ENCODE measurements at regions not wholly inside any gene's neighbourhood (a gene's known extent, or its start where the extent isn't known, plus 50 kb on each side); places are given as distances from the start of the nearest gene placed in this dataset.

DNA sequence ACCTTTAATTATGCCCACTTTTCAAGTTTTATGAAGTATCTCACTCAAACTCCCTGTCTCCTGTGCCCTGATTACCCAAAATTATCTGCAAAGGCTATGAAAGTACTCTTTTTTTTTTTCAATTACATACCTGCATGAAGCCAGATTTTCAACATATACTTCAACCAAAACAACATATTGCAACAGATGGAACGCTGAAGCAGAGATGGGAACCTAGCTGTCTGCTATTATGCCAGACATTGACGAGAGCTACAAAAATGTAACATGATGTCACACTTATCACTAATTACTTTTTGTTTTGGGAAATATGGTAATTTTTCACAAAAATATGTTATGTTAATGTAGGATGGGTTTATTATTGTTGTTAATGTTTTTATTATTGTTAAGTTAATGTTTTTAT lies 86.5 kb upstream of the SLC1A3 start (continued):
- TF ChIP-seq, protein P1, sequence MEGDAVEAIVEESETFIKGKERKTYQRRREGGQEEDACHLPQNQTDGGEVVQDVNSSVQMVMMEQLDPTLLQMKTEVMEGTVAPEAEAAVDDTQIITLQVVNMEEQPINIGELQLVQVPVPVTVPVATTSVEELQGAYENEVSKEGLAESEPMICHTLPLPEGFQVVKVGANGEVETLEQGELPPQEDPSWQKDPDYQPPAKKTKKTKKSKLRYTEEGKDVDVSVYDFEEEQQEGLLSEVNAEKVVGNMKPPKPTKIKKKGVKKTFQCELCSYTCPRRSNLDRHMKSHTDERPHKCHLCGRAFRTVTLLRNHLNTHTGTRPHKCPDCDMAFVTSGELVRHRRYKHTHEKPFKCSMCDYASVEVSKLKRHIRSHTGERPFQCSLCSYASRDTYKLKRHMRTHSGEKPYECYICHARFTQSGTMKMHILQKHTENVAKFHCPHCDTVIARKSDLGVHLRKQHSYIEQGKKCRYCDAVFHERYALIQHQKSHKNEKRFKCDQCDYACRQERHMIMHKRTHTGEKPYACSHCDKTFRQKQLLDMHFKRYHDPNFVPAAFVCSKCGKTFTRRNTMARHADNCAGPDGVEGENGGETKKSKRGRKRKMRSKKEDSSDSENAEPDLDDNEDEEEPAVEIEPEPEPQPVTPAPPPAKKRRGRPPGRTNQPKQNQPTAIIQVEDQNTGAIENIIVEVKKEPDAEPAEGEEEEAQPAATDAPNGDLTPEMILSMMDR (IDR thresholded peaks at IDR 0.05 in 2 of 3, conservative IDR thresholded peaks at IDR 0.05 in 1 of 3; ENCODE audit: borderline replicate concordance in 1 of 3, insufficient read depth in 1 of 3, low read depth in 2 of 3, low read length in 2 of 3) = no peak
- TF ChIP-seq YY1 (IDR thresholded peaks at IDR 0.05; ENCODE audit: extremely low read depth, insufficient replicate concordance, low read depth, low read length) (no peak), RAD21 (IDR thresholded peaks at IDR 0.05; ENCODE audit: low read depth) (no peak), EZH2 (IDR thresholded peaks at IDR 0.05) (no peak), CBX3 (IDR thresholded peaks at IDR 0.05; ENCODE audit: low read depth) (no peak), ZFX (IDR thresholded peaks at IDR 0.05) (no peak), CEBPB (IDR thresholded peaks at IDR 0.05; ENCODE audit: low read depth) (no peak), TCF7L2 (IDR thresholded peaks at IDR 0.05; ENCODE audit: borderline replicate concordance, extremely low read depth, insufficient read depth, insufficient read length) (no peak), POLR2AphosphoS5 (IDR thresholded peaks at IDR 0.05; ENCODE audit: low read depth, low read length) (no peak)
- TF ChIP-seq, protein P2, sequence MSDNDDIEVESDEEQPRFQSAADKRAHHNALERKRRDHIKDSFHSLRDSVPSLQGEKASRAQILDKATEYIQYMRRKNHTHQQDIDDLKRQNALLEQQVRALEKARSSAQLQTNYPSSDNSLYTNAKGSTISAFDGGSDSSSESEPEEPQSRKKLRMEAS (IDR thresholded peaks at IDR 0.05) = no peak

DNA sequence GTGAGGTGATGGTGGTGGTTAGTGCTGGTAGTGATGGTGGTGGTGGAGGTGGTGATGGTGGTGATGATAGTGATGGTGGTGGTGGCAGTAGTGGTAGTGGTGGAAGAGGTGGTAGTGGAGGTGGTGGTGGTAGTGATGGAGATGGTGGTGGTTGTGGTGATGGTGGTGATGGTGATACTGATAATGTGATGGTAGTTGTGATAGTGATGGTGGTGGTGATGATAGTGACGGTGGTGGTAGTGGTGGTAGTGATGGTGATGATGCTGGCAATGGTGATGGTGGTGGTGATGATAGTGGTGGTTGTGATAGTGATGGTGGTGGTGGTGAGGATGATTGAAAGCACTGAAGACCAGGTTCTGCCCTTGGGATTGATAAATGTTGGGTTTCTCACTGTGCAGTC lies 85.2 kb upstream of the SLC1A3 start:
- Histone ChIP-seq H3K9me2 (ENCODE audit: insufficient read depth) (no peaks in the 10 kb centered on the region), H3K4me2 (ENCODE audit: low read length) (no peak overlapping the region), H3K79me2 (ENCODE audit: insufficient read depth, low read length) (no peaks in the 10 kb centered on the region), H4K20me1 (ENCODE audit: insufficient read depth) (no peaks in the 10 kb centered on the region), H3K9me3 (ENCODE audit: control insufficient read depth in 1 of 2, insufficient read depth in 1 of 2, low read depth in 1 of 2, low read length in 2 of 2) (no peaks in the 10 kb centered on the region), H3K36me3 (ENCODE audit: control insufficient read depth in 1 of 2, insufficient read depth in 2 of 2, low read length in 2 of 2) (no peaks in the 10 kb centered on the region), H3K4me1 (ENCODE audit: control insufficient read depth in 1 of 2, insufficient read depth in 2 of 2, low read length in 2 of 2) (no peaks in the 10 kb centered on the region), H3K27me3 (ENCODE audit: insufficient read depth, low read length) (no peaks in the 10 kb centered on the region), H3K27ac (ENCODE audit: low read depth, low read length) (no peak overlapping the region), H3K4me3 (replicated peaks in 1 of 2; ENCODE audit: low read depth in 1 of 2, low read length in 2 of 2) (no peak overlapping the region), H3K9ac (ENCODE audit: low read length) (no peak overlapping the region), H2AFZ (ENCODE audit: low read depth, low read length, poor library complexity, severe bottlenecking) (no peak overlapping the region)
- intact Hi-C loops (cut with micrococcal nuclease) = no loop called here
- BruUV-seq (replicated peaks) = no TSS peak
- ATAC-seq = no peak
- ChIA-PET POLR2A (no interaction called here), CTCF (no interaction called here), RAD21 (ENCODE audit: low non-redundant PET in 1 of 2, low total read pairs in 2 of 2, uncharacterized antibody in 2 of 2, unreplicated experiment in 2 of 2) (no interaction called here)
- TF ChIP-seq CBX3 (IDR thresholded peaks at IDR 0.05; ENCODE audit: low read depth) (no peak), SRF (IDR thresholded peaks at IDR 0.05; ENCODE audit: low read depth) (no peak), ELF1 (IDR thresholded peaks at IDR 0.05; ENCODE audit: borderline replicate concordance, low read depth) (no peak), EGR1 (IDR thresholded peaks at IDR 0.05; ENCODE audit: low read depth) (no peak), JUND (IDR thresholded peaks at IDR 0.05) (no peak), EZH2phosphoT487 (IDR thresholded peaks at IDR 0.05; ENCODE audit: borderline replicate concordance) (no peak), YY1 (IDR thresholded peaks at IDR 0.05; ENCODE audit: extremely low read depth, insufficient replicate concordance, low read depth, low read length) (no peak)
- TF ChIP-seq, protein P2 (IDR thresholded peaks at IDR 0.05) = no peak
- no peak for DNase-seq (ENCODE audit: low read depth, low spot score)

All from HCT116 (cell line).